ENCODE measurements at regions not wholly inside any gene's neighbourhood (a gene's known extent, or its start where the extent isn't known, plus 50 kb on each side); places are given as distances from the start of the nearest gene placed in this dataset.

DNA sequence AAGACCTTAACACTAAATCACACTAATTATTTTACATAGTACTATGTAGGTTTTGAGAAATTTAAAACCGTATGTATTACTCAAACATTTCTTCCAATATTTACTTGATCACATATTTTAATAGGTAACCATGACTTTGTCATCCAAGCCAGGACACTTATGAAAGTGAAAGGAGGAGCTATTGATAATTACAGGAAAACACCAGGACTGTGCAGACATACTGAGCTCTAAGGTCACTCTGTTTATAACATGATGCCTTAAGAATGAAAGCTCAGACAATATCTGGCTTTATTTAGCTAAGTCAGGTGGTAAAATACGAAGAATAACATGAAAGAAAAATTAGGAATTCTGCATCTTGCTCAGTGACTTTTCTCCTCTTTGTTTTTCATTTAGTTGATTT lies 216.0 kb upstream of the NANOGP8 start:
- TF ChIP-seq, protein P1, sequence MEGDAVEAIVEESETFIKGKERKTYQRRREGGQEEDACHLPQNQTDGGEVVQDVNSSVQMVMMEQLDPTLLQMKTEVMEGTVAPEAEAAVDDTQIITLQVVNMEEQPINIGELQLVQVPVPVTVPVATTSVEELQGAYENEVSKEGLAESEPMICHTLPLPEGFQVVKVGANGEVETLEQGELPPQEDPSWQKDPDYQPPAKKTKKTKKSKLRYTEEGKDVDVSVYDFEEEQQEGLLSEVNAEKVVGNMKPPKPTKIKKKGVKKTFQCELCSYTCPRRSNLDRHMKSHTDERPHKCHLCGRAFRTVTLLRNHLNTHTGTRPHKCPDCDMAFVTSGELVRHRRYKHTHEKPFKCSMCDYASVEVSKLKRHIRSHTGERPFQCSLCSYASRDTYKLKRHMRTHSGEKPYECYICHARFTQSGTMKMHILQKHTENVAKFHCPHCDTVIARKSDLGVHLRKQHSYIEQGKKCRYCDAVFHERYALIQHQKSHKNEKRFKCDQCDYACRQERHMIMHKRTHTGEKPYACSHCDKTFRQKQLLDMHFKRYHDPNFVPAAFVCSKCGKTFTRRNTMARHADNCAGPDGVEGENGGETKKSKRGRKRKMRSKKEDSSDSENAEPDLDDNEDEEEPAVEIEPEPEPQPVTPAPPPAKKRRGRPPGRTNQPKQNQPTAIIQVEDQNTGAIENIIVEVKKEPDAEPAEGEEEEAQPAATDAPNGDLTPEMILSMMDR (IDR thresholded peaks at IDR 0.05; ENCODE audit: insufficient read depth, low read length, poor library complexity, severe bottlenecking), result no peak
- TF ChIP-seq EZH2phosphoT487 (conservative IDR thresholded peaks at IDR 0.05; ENCODE audit: low read length), result no peak

Data from SU-DHL-6 (cell line).